ENCODE measurements at regions not wholly inside any gene's neighbourhood (a gene's known extent, or its start where the extent isn't known, plus 50 kb on each side); places are given as distances from the start of the nearest gene placed in this dataset.

- H3K27ac Mint-ChIP-seq, result no peak overlapping the region
- no peaks in the 10 kb centered on the region for H3K9me3 Mint-ChIP-seq
- no peak overlapping the region for H3K4me3 Mint-ChIP-seq
These were observed 50.3 kb upstream of the NFE2L2 start for GRCh38 chr2:177314722-177315264.

DNA sequence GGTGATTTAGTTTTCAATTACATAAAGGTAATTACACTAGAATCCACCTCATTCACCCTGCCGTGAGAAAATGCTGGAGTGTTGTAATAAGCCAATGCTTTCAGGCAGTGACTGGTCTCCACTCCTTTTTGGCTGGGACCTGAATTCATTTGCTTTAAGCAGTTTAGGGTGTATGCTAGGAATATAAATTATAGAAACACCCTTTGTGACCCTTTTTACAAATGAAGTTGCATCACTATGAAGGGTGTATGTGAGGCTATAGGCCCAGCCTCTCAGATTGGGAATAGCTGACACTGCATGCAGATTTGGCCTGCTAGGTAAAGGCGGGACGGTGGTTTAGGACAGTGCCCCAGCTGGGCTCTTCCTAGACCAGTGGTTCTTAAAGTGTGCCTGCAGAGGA lies 50.8 kb upstream of the NFE2L2 start:
- Mint-ChIP-seq H3K27me3 (no peaks in the 10 kb centered on the region), H3K4me1 (peaks cover 12% of the 10 kb centered on the region), H3K36me3 (peaks cover 5% of the 10 kb centered on the region), H3K4me3 (no peak overlapping the region), H3K9me3 (no peaks in the 10 kb centered on the region), H3K27ac (no peak overlapping the region)
- no peak for ATAC-seq (ENCODE audit: low read depth)
- POLR2A ChIA-PET, result no interaction called here
- DNase-seq, result no peak

More at GRCh38 chr2:177314722-177315264, 50.3 kb upstream of the NFE2L2 start:
- no peak for ATAC-seq (ENCODE audit: low read depth)
- Mint-ChIP-seq H3K4me1 (peaks cover 14% of the 10 kb centered on the region), H3K27me3 (no peaks in the 10 kb centered on the region), H3K36me3 (peaks cover 5% of the 10 kb centered on the region)
- DNase-seq, result no peak
- POLR2A ChIA-PET, result interaction anchor here (1.3 kb wide), 1 partner anchor 50 kb away, joined by 5 read pairs; the partner anchor contains the start of gene NFE2L2

- Mint-ChIP-seq H3K4me1 (peaks cover 7% of the 10 kb centered on the region), H3K4me3 (no peak overlapping the region)
- POLR2A ChIA-PET, result interaction anchor here (1.2 kb wide), 1 partner anchor 54 kb away, joined by 3 read pairs; no protein-coding TSS in a partner anchor
These were observed 52.2 kb upstream of the NFE2L2 start for GRCh38 chr2:177316756-177317155.

DNA sequence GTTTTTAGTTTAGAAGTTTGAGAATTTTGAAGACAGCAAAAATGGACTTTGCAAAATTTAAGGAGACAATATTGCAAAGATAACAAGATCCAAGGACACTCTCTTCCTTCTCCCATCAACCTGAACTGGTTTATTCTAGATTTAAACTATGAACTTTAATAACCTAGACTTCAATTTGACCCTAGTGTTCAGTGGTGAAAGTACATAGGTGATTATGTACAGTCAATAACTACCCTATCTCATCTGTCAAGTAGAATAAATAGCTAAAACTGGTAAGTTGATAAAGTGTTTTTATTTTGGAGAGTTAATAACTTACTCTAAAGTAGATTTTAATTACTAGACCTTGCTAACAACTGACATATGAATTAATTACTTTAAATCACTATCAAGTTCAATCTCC lies 52.9 kb upstream of the NFE2L2 start:
- H3K36me3 Mint-ChIP-seq, result peaks cover 11% of the 10 kb centered on the region
- H3K9me3 Mint-ChIP-seq, result no peaks in the 10 kb centered on the region
- H3K27ac Mint-ChIP-seq, result no peak overlapping the region
- POLR2A ChIA-PET, result interaction anchor here (1.0 to 1.2 kb wide), 2 partner anchors 53 to 55 kb away, joined by 3 to 4 read pairs; partner anchors contain the start of gene NFE2L2
- no peaks in the 10 kb centered on the region for H3K27me3 Mint-ChIP-seq
- no peak for ATAC-seq (ENCODE audit: low read depth)
- DNase-seq, result no peak
- peaks cover 7% of the 10 kb centered on the region for H3K4me1 Mint-ChIP-seq
- H3K4me3 Mint-ChIP-seq, result no peak overlapping the region

More at GRCh38 chr2:177316756-177317155, 52.2 kb upstream of the NFE2L2 start:
- Mint-ChIP-seq H3K27me3 (no peaks in the 10 kb centered on the region), H3K9me3 (no peaks in the 10 kb centered on the region), H3K36me3 (peaks cover 11% of the 10 kb centered on the region), H3K27ac (no peak overlapping the region)
- ATAC-seq (ENCODE audit: low read depth), result no peak
- no peak for DNase-seq

- H3K9me3 Mint-ChIP-seq, result no peaks in the 10 kb centered on the region
These were observed 53.3 kb upstream of the NFE2L2 start for GRCh38 chr2:177317857-177318256.

DNA sequence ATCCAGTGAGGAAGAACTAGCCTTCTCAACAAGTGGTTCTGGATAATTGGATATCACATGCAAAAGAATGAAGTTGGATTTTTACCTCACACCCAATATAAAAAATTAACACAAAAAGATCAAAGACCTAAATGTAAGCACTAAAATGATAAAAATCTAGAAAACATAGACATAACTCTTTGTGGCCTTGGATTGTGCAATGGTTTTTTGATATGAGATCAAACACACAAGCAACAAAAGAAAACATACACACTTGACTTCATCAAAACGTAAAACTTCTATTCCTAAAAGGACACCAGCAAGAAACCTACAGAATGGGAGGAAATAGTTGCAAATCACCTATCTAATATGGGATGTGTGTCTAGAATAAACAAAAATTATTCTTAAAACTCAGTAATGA lies 54.1 kb upstream of the NFE2L2 start:
- Mint-ChIP-seq H3K36me3 (peaks cover 16% of the 10 kb centered on the region), H3K4me3 (no peak overlapping the region), H3K27ac (no peak overlapping the region), H3K9me3 (no peaks in the 10 kb centered on the region), H3K27me3 (no peaks in the 10 kb centered on the region), H3K4me1 (peaks cover 2% of the 10 kb centered on the region)
- no peak for DNase-seq
- POLR2A ChIA-PET, result no interaction called here
- ATAC-seq (ENCODE audit: low read depth), result no peak

More at GRCh38 chr2:177317857-177318256, 53.3 kb upstream of the NFE2L2 start:
- DNase-seq (no peak), ATAC-seq (ENCODE audit: low read depth) (no peak)
- no peak overlapping the region for H3K4me3 Mint-ChIP-seq
- peaks cover 6% of the 10 kb centered on the region for H3K4me1 Mint-ChIP-seq
- POLR2A ChIA-PET, result interaction anchor here (1.0 kb wide), 1 partner anchor 53 kb away, joined by 4 read pairs; the partner anchor contains the start of gene NFE2L2
- no peak overlapping the region for H3K27ac Mint-ChIP-seq
- no peaks in the 10 kb centered on the region for H3K27me3 Mint-ChIP-seq
- H3K36me3 Mint-ChIP-seq, result peaks cover 11% of the 10 kb centered on the region

GRCh38 chr2:177320596-177320995 lies 56.1 kb upstream of the NFE2L2 start:
- Mint-ChIP-seq H3K27me3 (no peaks in the 10 kb centered on the region), H3K9me3 (no peaks in the 10 kb centered on the region), H3K36me3 (peaks cover 18% of the 10 kb centered on the region), H3K27ac (no peak overlapping the region), H3K4me3 (no peak overlapping the region), H3K4me1 (peaks cover 2% of the 10 kb centered on the region)
- no peak for DNase-seq
- POLR2A ChIA-PET, result no interaction called here
- ATAC-seq (ENCODE audit: low read depth), result no peak

GRCh38 chr2:177322801-177323261 lies 58.3 kb upstream of the NFE2L2 start:
- no peak overlapping the region for H3K27ac Mint-ChIP-seq
- POLR2A ChIA-PET, result interaction anchor here (0.7 kb wide), 1 partner anchor 91 kb away, joined by 4 read pairs; no protein-coding TSS in a partner anchor
- H3K4me3 Mint-ChIP-seq, result no peak overlapping the region
- peaks cover 2% of the 10 kb centered on the region for H3K4me1 Mint-ChIP-seq
- DNase-seq (no peak), ATAC-seq (ENCODE audit: low read depth) (no peak)
- no peaks in the 10 kb centered on the region for H3K9me3 Mint-ChIP-seq
- no peaks in the 10 kb centered on the region for H3K27me3 Mint-ChIP-seq
- peaks cover 16% of the 10 kb centered on the region for H3K36me3 Mint-ChIP-seq

- H3K27ac Mint-ChIP-seq, result no peak overlapping the region
- POLR2A ChIA-PET, result no interaction called here
- ATAC-seq (ENCODE audit: low read depth), result no peak
- H3K4me1 Mint-ChIP-seq, result peaks cover 6% of the 10 kb centered on the region
- no peak overlapping the region for H3K4me3 Mint-ChIP-seq
- no peaks in the 10 kb centered on the region for H3K9me3 Mint-ChIP-seq
- DNase-seq, result no peak
- peaks cover 16% of the 10 kb centered on the region for H3K36me3 Mint-ChIP-seq
- no peaks in the 10 kb centered on the region for H3K27me3 Mint-ChIP-seq
These were observed 60.3 kb upstream of the NFE2L2 start for GRCh38 chr2:177324797-177325196.

DNA sequence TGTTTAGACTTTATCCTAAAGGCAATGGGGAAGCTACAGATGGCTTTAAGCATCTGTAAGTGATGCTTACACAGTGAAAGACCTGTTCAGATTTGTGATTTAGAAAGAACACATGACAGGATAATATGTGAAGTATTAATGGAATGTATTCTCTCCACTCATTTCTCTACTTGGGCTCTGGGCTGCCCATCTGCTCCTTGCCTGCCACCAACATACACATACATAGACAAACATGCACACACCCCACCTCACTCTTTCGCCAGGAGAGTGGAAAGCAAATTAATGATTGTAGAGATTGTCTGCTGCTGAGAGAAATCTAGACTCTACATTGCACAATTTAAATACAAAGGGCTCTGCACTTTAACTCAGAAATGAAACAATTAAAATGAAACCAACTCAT lies 61.0 kb upstream of the NFE2L2 start:
- no peak for DNase-seq
- Mint-ChIP-seq H3K9me3 (no peaks in the 10 kb centered on the region), H3K4me1 (peaks cover 6% of the 10 kb centered on the region), H3K27me3 (no peaks in the 10 kb centered on the region), H3K4me3 (no peak overlapping the region), H3K36me3 (peaks cover 16% of the 10 kb centered on the region), H3K27ac (no peak overlapping the region)
- POLR2A ChIA-PET, result interaction anchor here (2.3 kb wide), 1 partner anchor 62 kb away, joined by 14 read pairs; the partner anchor contains the start of gene NFE2L2
- ATAC-seq (ENCODE audit: low read depth), result no peak

DNA sequence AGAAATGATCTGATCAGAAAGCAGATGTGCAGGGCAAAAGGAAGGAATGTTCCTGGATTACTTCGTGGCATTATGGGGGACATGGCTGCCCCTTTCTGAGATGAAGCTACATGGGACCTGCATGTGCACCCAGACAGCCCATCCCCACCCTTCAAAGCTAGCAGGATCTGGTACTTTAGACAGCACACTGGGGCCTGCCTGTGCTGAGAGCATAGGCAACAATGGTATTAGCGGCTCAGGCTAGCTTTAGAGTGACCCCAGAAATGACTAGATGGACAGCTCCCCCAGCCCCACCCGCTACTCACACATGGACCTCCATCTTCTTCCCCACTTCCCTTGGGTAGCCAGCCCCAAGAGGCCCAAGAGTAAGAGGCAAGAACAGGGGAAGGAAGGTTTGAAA lies 61.5 kb upstream of the NFE2L2 start:
- ATAC-seq (ENCODE audit: low read depth) (no peak), DNase-seq (no peak)
- no peak overlapping the region for H3K27ac Mint-ChIP-seq
- H3K27me3 Mint-ChIP-seq, result no peaks in the 10 kb centered on the region
- H3K4me3 Mint-ChIP-seq, result no peak overlapping the region
- POLR2A ChIA-PET, result interaction anchor here (2.3 kb wide), 1 partner anchor 62 kb away, joined by 14 read pairs; the partner anchor contains the start of gene NFE2L2
- peaks cover 6% of the 10 kb centered on the region for H3K4me1 Mint-ChIP-seq
- no peaks in the 10 kb centered on the region for H3K9me3 Mint-ChIP-seq
- H3K36me3 Mint-ChIP-seq, result peaks cover 12% of the 10 kb centered on the region

DNA sequence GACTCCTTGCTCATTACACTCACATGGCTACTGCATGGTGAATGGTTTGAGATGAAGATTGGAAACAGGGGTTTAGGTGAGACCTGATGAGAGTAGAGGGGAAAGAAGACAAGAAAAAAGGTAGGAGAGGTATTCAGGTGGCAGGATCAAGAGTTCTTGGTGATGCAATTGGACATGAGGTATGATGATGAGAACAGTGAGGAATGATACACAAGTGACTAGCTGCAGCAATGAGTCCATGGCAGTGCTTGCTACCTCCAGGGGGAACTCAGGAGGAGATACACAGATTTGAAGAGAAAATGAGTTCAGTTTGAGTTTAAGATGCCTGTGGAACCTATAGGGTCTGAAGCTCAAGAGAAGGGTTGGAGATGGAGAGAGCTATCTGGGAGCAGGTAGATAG lies 62.1 kb upstream of the NFE2L2 start:
- DNase-seq, result no peak
- H3K9me3 Mint-ChIP-seq, result no peaks in the 10 kb centered on the region
- POLR2A ChIA-PET, result interaction anchor here (1.1 to 2.3 kb wide), 2 partner anchors 63 to 114 kb away, joined by 3 to 14 read pairs; partner anchors contain the start of genes HNRNPA3 and NFE2L2
- peaks cover 9% of the 10 kb centered on the region for H3K4me1 Mint-ChIP-seq
- H3K27ac Mint-ChIP-seq, result no peak overlapping the region
- peaks cover 12% of the 10 kb centered on the region for H3K36me3 Mint-ChIP-seq
- H3K4me3 Mint-ChIP-seq, result no peak overlapping the region
- no peak for ATAC-seq (ENCODE audit: low read depth)
- H3K27me3 Mint-ChIP-seq, result no peaks in the 10 kb centered on the region

DNA sequence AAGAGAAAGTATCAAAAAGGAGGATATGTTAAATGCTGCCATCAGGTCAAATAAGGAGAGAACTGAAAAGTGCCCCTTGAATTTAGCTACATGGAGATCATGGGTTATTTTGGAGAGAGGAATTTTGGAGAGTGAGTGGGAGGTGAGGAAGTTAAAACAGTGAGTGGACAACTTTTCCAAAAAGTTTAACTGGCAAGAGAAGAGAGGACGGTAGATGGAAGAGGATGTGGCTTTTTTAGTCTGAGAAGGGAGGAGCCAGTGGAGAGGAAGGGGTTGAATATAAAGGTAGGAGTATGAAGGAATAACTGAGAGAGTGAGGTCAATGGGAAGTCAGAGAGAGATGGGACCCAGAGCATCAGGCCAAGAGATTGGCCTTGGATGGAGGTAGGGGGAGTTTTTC lies 62.5 kb upstream of the NFE2L2 start:
- ATAC-seq (ENCODE audit: low read depth) (peak; percentile 68), DNase-seq (no peak)
- Mint-ChIP-seq H3K36me3 (peaks cover 12% of the 10 kb centered on the region), H3K9me3 (no peaks in the 10 kb centered on the region), H3K4me3 (no peak overlapping the region), H3K27ac (no peak overlapping the region), H3K4me1 (peaks cover 13% of the 10 kb centered on the region), H3K27me3 (no peaks in the 10 kb centered on the region)
- POLR2A ChIA-PET, result interaction anchor here (1.1 to 2.3 kb wide), 2 partner anchors 63 to 115 kb away, joined by 3 to 14 read pairs; partner anchors contain the start of genes HNRNPA3 and NFE2L2

- Mint-ChIP-seq H3K27me3 (no peaks in the 10 kb centered on the region), H3K4me3 (no peak overlapping the region), H3K36me3 (peaks cover 11% of the 10 kb centered on the region), H3K9me3 (no peaks in the 10 kb centered on the region), H3K4me1 (peaks cover 15% of the 10 kb centered on the region), H3K27ac (no peak overlapping the region)
- DNase-seq (no peak), ATAC-seq (ENCODE audit: low read depth) (no peak)
- POLR2A ChIA-PET, result no interaction called here
These were observed 63.5 kb upstream of the NFE2L2 start for GRCh38 chr2:177328056-177328455.

Data from activated naive CD8-positive, alpha-beta T cell treated with anti-CD3 and anti-CD28 coated beads, Interleukin-2, amount 10 ng/mL, durations not matched to agents 7 days and 5 days (primary cell).